Spinal cord (tissue), 9 donors: ENCODE measurements at regions not wholly inside any gene's neighbourhood (a gene's known extent, or its start where the extent isn't known, plus 50 kb on each side); places are given as distances from the start of the nearest gene placed in this dataset.
"Not testable (repeated sequence)": the region's sequence is repeated elsewhere in the genome, so short reads cannot be mapped to it uniquely, and the experiment has no call there.

Source experiments
- DNase-seq, 6 donors: peaks; one replicate each; pipeline versions ENCODE4 v3.0.0 to v3.0.0-alpha.2; 2013 to 2015; ENCODE audit warnings: low spot score in 6 of 6, low read depth in 4 of 6
- H3K27ac ChIP-seq: one replicate; pipeline ENCODE4 v1.5.1; 2013; ENCODE audit warnings: low read depth, low read length, control low read depth
- H3K27me3 ChIP-seq: one replicate; pipeline ENCODE4 v1.6.1; 2013; ENCODE audit warnings: low read length; ENCODE audit not compliant: control insufficient read depth, insufficient read depth
- H3K36me3 ChIP-seq: one replicate; pipeline ENCODE4 v1.6.1; 2013; ENCODE audit warnings: low read length; ENCODE audit not compliant: control insufficient read depth, insufficient read depth
- H3K4me1 ChIP-seq: one replicate; pipeline ENCODE4 v1.6.1; 2013; ENCODE audit warnings: low read length; ENCODE audit not compliant: control insufficient read depth, insufficient read depth
- H3K4me3 ChIP-seq: one replicate; pipeline ENCODE4 v1.5.1; 2013; ENCODE audit warnings: low read depth, low read length, control low read depth
- H3K9me3 ChIP-seq: one replicate; pipeline ENCODE4 v1.6.1; 2013; ENCODE audit warnings: low read length; ENCODE audit not compliant: control insufficient read depth, insufficient read depth
- WGBS: methylation state at CpG from one replicate; pipeline ENCODE4 v1.1.5; 2013; ENCODE audit warnings: missing lambda C conversion rate; ENCODE audit not compliant: insufficient coverage; 5-methylcytosine and 5-hydroxymethylcytosine counted together
- donor health status: healthy.

- no peaks in the 10 kb centered on the region for H3K4me1 ChIP-seq
- no peaks in the 10 kb centered on the region for H3K9me3 ChIP-seq
- no peak overlapping the region for H3K27ac ChIP-seq
- no peaks in the 10 kb centered on the region for H3K27me3 ChIP-seq
- H3K4me3 ChIP-seq = no peak overlapping the region
- no CpG with 5 or more reads among the region's 4 CpGs for WGBS
- H3K36me3 ChIP-seq = no peaks in the 10 kb centered on the region
- no peak for DNase-seq
Measured at GRCh38 chr21:28485301-28486022, 507.2 kb downstream of the LTN1 start.

- no peak for DNase-seq
- no peak overlapping the region for H3K4me3 ChIP-seq
- WGBS = 45% methylated on average over 1 of the region's 3 CpGs
- no peaks in the 10 kb centered on the region for H3K36me3 ChIP-seq
- no peaks in the 10 kb centered on the region for H3K4me1 ChIP-seq
- no peaks in the 10 kb centered on the region for H3K9me3 ChIP-seq
- H3K27me3 ChIP-seq = no peaks in the 10 kb centered on the region
- no peak overlapping the region for H3K27ac ChIP-seq
Measured at GRCh38 chr21:28483301-28484035, 509.2 kb downstream of the LTN1 start.

- H3K4me1 ChIP-seq = no peaks in the 10 kb centered on the region
- no peak for DNase-seq
- no peak overlapping the region for H3K27ac ChIP-seq
- no peaks in the 10 kb centered on the region for H3K36me3 ChIP-seq
- no peak overlapping the region for H3K4me3 ChIP-seq
- WGBS = 59% methylated on average over 3 of the region's 4 CpGs
- no peaks in the 10 kb centered on the region for H3K27me3 ChIP-seq
- H3K9me3 ChIP-seq = no peaks in the 10 kb centered on the region
Measured at GRCh38 chr21:28482657-28483056, 510.0 kb downstream of the LTN1 start.

GRCh38 chr21:28480470-28480869, 512.2 kb downstream of the LTN1 start:
- no peak for DNase-seq
- H3K27me3 ChIP-seq = no peaks in the 10 kb centered on the region
- no peak overlapping the region for H3K4me3 ChIP-seq
- no peak overlapping the region for H3K27ac ChIP-seq
- no peaks in the 10 kb centered on the region for H3K9me3 ChIP-seq
- H3K36me3 ChIP-seq = no peaks in the 10 kb centered on the region
- 100% methylated on average over 2 of the region's 5 CpGs for WGBS
- H3K4me1 ChIP-seq = no peaks in the 10 kb centered on the region

- Histone ChIP-seq H3K27me3 (no peaks in the 10 kb centered on the region), H3K36me3 (no peaks in the 10 kb centered on the region)
- no CpG with 5 or more reads among the region's 2 CpGs for WGBS
Measured at GRCh38 chr21:28473530-28474220, 519.0 kb downstream of the LTN1 start.

GRCh38 chr21:28472543-28472942, 520.1 kb downstream of the LTN1 start:
- DNase-seq = not testable (repeated sequence)

More at GRCh38 chr21:28473530-28474220, 519.0 kb downstream of the LTN1 start:
- H3K4me3 ChIP-seq = no peak overlapping the region
- no peaks in the 10 kb centered on the region for H3K9me3 ChIP-seq
- no peaks in the 10 kb centered on the region for H3K4me1 ChIP-seq
- no peak overlapping the region for H3K27ac ChIP-seq
- no peak for DNase-seq

GRCh38 chr21:28464988-28465387, 527.7 kb downstream of the LTN1 start:
- Histone ChIP-seq H3K27ac (no peak overlapping the region), H3K9me3 (no peaks in the 10 kb centered on the region), H3K27me3 (no peaks in the 10 kb centered on the region), H3K4me3 (no peak overlapping the region), H3K36me3 (no peaks in the 10 kb centered on the region), H3K4me1 (no peaks in the 10 kb centered on the region)
- DNase-seq = no peak
- 94% methylated on average over 2 of the region's 5 CpGs for WGBS

More at GRCh38 chr21:28472543-28472942, 520.1 kb downstream of the LTN1 start:
- H3K36me3 ChIP-seq, H3K27me3 ChIP-seq, H3K27ac ChIP-seq, H3K4me3 ChIP-seq, H3K9me3 ChIP-seq, H3K4me1 ChIP-seq: not testable (repeated sequence)
- WGBS = no CpG with 5 or more reads among the region's 2 CpGs

GRCh38 chr21:28464095-28464494, 528.6 kb downstream of the LTN1 start:
- no peak for DNase-seq
- Histone ChIP-seq H3K27me3 (no peaks in the 10 kb centered on the region), H3K4me3 (no peak overlapping the region), H3K4me1 (no peaks in the 10 kb centered on the region), H3K36me3 (no peaks in the 10 kb centered on the region), H3K27ac (no peak overlapping the region), H3K9me3 (no peaks in the 10 kb centered on the region)

- WGBS = 90% methylated on average over 2 of the region's 2 CpGs
- no peaks in the 10 kb centered on the region for H3K9me3 ChIP-seq
- no peak overlapping the region for H3K4me3 ChIP-seq
Measured at GRCh38 chr21:28459193-28459592, 533.5 kb downstream of the LTN1 start.

More at GRCh38 chr21:28459193-28459592, 533.5 kb downstream of the LTN1 start:
- H3K4me1 ChIP-seq = no peaks in the 10 kb centered on the region
- no peak overlapping the region for H3K27ac ChIP-seq
- no peaks in the 10 kb centered on the region for H3K27me3 ChIP-seq
- no peaks in the 10 kb centered on the region for H3K36me3 ChIP-seq
- no peak for DNase-seq
